ENCODE measurements at regions not wholly inside any gene's neighbourhood (a gene's known extent, or its start where the extent isn't known, plus 50 kb on each side); places are given as distances from the start of the nearest gene placed in this dataset.
"Not testable (repeated sequence)": the region's sequence is repeated elsewhere in the genome, so short reads cannot be mapped to it uniquely, and the experiment has no call there.

GRCh38 chr21:35467566-35467965, 418.5 kb upstream of the RUNX1 start:
- no peak for DNase-seq (ENCODE audit: low spot score)

- DNase-seq (ENCODE audit: low spot score): not testable (repeated sequence)
Measured at GRCh38 chr21:35466681-35467080, 417.6 kb upstream of the RUNX1 start.

- DNase-seq (ENCODE audit: low spot score): no peak
Measured at GRCh38 chr21:35465741-35466140, 416.6 kb upstream of the RUNX1 start.

- DNase-seq (ENCODE audit: low spot score): no peak
Measured at GRCh38 chr21:35461700-35462099, 412.6 kb upstream of the RUNX1 start.

GRCh38 chr21:35460441-35460840, 411.3 kb upstream of the RUNX1 start:
- no peak for DNase-seq (ENCODE audit: low spot score)

GRCh38 chr21:35458405-35458804, 409.3 kb upstream of the RUNX1 start:
- no peak for DNase-seq (ENCODE audit: low spot score)

- DNase-seq (ENCODE audit: low spot score): no peak
Measured at GRCh38 chr21:35457097-35457804, 408.1 kb upstream of the RUNX1 start.

- no peak for DNase-seq (ENCODE audit: low spot score)
Measured at GRCh38 chr21:35451276-35451675, 402.2 kb upstream of the RUNX1 start.

- no peak for DNase-seq (ENCODE audit: low spot score)
Measured at GRCh38 chr21:35450830-35451229, 401.7 kb upstream of the RUNX1 start.

GRCh38 chr21:35449846-35450245, 400.7 kb upstream of the RUNX1 start:
- DNase-seq (ENCODE audit: low spot score): no peak

- no peak for DNase-seq (ENCODE audit: low spot score)
Measured at GRCh38 chr21:35448876-35449599, 399.9 kb upstream of the RUNX1 start.

GRCh38 chr21:35444391-35444790, 395.3 kb upstream of the RUNX1 start:
- no peak for DNase-seq (ENCODE audit: low spot score)

GRCh38 chr21:35441868-35442582, 392.9 kb upstream of the RUNX1 start:
- DNase-seq (ENCODE audit: low spot score): no peak

- peak; percentile 5 for DNase-seq (ENCODE audit: low spot score)
Measured at GRCh38 chr21:35438643-35439404, 389.7 kb upstream of the RUNX1 start.

- no peak for DNase-seq (ENCODE audit: low spot score)
Measured at GRCh38 chr21:35437941-35438340, 388.8 kb upstream of the RUNX1 start.

- no peak for DNase-seq (ENCODE audit: low spot score)
Measured at GRCh38 chr21:35436899-35437298, 387.8 kb upstream of the RUNX1 start.

- DNase-seq (ENCODE audit: low spot score): not testable (repeated sequence)
Measured at GRCh38 chr21:35432601-35433000, 383.5 kb upstream of the RUNX1 start.

- DNase-seq (ENCODE audit: low spot score): no peak
Measured at GRCh38 chr21:35430260-35430659, 381.2 kb upstream of the RUNX1 start.

GRCh38 chr21:35428937-35429336, 379.8 kb upstream of the RUNX1 start:
- DNase-seq (ENCODE audit: low spot score): no peak

- DNase-seq (ENCODE audit: low spot score): no peak
Measured at GRCh38 chr21:35428489-35428888, 379.4 kb upstream of the RUNX1 start.

- no peak for DNase-seq (ENCODE audit: low spot score)
Measured at GRCh38 chr21:35428001-35428320, 378.9 kb upstream of the RUNX1 start.

GRCh38 chr21:35427320-35428000, 378.4 kb upstream of the RUNX1 start:
- no peak for DNase-seq (ENCODE audit: low spot score)

Measured in germinal center (tissue), 1 donor.